Stimulated activated effector memory CD8-positive, alpha-beta T cell treated with anti-CD3 and anti-CD28 coated beads, Interleukin-12 subunit alpha, Interleukin-12 subunit beta, amount 100 ng/mL, for 72 hours (primary cell): ENCODE measurements at regions not wholly inside any gene's neighbourhood (a gene's known extent, or its start where the extent isn't known, plus 50 kb on each side); places are given as distances from the start of the nearest gene placed in this dataset.

Source experiments
- ATAC-seq: fragments of 150-1000 bp; cut with Tn5 transposase; 2 replicates; pipeline ENCODE4 v1.10.0; 2021
- DNase-seq, 2 donors: peaks; one replicate each; pipeline ENCODE4 v3.0.0; 2021 to 2022; ENCODE audit warnings: low spot score in 2 of 2
- H3K27ac Mint-ChIP-seq: one replicate; pipeline ENCODE4 v1.8.0; 2022; ENCODE audit warnings: mild to moderate bottlenecking, mixed read lengths
- H3K36me3 Mint-ChIP-seq: one replicate; pipeline ENCODE4 v1.8.0; 2022; ENCODE audit warnings: mild to moderate bottlenecking, mixed read lengths
- H3K4me1 Mint-ChIP-seq: one replicate; pipeline ENCODE4 v1.8.0; 2022; ENCODE audit warnings: mixed read lengths
- H3K4me3 Mint-ChIP-seq: one replicate; pipeline ENCODE4 v1.8.0; 2022; ENCODE audit warnings: mild to moderate bottlenecking, mixed read lengths
- H3K9me3 Mint-ChIP-seq: one replicate; pipeline ENCODE4 v1.8.0; 2022; ENCODE audit warnings: mixed read lengths

DNA sequence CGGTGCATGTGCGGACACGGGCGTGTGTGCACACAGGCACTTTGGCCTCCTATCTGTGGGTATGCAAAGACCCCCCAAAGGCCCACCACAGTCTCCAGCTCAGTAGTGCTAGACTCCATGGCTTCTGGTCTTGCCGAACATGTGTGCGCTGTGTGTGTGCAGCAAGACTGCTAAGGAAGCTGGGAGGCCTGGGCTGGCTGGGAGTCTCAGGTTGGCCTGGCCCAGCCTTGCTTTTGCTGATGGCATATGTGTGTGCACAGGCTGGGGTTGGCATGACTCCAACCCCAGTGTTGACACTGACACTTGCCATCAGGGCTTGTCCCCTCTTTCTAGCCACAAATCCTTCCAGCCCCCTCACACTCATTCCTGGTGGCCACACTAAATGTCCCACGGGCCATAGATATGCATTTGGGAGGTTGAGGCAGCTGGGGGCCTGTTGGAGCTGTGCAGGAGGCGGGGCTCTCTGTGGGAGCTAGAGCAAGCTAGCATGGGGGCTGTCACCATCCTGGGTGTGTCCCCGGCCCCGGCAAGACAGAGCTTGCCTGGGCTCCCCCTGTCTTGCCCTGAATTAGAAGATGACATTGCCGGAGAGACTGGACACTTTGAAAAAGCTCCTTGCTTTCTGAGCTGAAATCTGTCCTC is 60.9 kb upstream of the NECTIN1 start:
- ATAC-seq (no peak), DNase-seq (no peak)
- H3K36me3 Mint-ChIP-seq: no peaks in the 10 kb centered on the region
- no peaks in the 10 kb centered on the region for H3K4me1 Mint-ChIP-seq
- H3K4me3 Mint-ChIP-seq: no peak overlapping the region
- no peaks in the 10 kb centered on the region for H3K9me3 Mint-ChIP-seq
- no peak overlapping the region for H3K27ac Mint-ChIP-seq

DNA sequence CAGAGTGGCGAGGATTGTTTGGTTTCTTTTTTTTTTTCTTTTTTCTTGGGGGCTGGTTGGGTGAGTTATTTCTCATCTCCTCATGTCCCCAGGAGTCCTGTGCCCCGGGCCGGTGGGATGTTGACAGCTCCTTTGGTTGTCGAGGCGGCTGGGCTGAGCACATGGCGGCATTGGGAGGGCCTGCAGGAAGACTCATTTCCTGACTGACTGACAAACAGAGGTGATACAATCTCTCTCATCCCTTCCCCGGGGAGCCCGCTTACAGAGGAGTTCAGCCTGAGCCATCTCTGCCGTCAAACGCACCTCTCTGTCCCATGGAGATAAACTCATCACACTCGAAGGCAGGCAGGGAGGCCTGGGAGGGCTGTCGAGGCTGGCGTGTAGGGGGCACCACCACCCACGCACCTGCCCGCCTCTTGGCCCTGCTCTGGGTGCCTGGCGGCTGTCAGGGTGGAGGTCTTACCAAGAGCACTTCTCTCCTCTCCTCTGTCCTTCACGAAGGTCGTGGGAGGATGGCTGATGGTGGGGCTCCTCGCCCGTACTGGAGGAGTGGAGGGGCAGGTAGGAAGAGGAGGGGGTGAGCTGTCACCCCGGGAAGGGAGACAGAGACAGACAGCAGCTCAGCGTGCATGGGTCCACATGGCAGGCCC is 60.0 kb upstream of the NECTIN1 start:
- Mint-ChIP-seq H3K27ac (no peak overlapping the region), H3K4me1 (no peaks in the 10 kb centered on the region), H3K4me3 (no peak overlapping the region), H3K9me3 (no peaks in the 10 kb centered on the region), H3K36me3 (no peaks in the 10 kb centered on the region)
- DNase-seq (no peak), ATAC-seq (no peak)

DNA sequence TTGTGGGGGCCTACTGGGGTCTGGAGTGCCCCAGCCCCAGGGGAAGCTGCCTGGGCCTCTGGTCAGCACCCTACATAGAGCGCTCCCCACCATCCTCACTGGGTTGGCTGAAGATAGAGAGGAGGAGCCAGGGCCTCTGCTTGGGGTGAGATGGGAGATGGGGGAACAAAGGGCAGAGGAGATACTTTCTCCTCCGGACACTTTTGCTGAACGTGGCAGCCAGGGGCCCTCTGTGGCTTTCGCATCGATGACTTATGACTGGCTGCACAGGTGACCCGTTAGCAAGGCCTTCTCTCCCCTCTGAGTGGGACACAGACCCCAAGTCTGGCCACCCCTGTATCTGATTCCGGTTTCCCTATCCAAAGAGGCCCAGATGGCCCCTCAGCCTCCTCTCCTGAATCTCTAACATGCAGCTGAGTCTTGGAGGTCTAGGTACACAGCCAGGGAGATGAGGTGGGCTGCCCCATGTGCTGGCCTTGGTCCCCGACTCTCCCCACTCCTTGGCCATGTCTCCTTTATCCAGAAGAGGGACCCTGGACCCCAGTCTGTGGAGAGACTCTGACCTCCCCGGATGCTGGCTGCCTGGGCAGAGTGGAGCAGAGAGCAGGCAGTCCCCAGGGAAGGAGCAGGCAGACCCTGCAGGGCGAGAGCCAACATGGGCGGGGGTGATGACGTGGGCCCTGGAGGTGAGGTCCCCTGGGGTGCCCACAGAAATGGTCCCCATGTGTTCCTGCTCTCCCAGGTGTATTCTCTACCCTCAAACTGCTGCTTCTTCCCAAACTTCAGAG is 59.3 kb upstream of the NECTIN1 start:
- H3K4me1 Mint-ChIP-seq: no peaks in the 10 kb centered on the region
- no peak overlapping the region for H3K4me3 Mint-ChIP-seq
- DNase-seq (no peak), ATAC-seq (no peak)
- H3K9me3 Mint-ChIP-seq: no peaks in the 10 kb centered on the region
- no peak overlapping the region for H3K27ac Mint-ChIP-seq
- H3K36me3 Mint-ChIP-seq: no peaks in the 10 kb centered on the region

GRCh38 chr11:119787074-119787461 is 58.1 kb upstream of the NECTIN1 start:
- H3K27ac Mint-ChIP-seq: no peak overlapping the region
- DNase-seq (no peak), ATAC-seq (no peak)
- no peaks in the 10 kb centered on the region for H3K36me3 Mint-ChIP-seq
- H3K9me3 Mint-ChIP-seq: no peaks in the 10 kb centered on the region
- no peaks in the 10 kb centered on the region for H3K4me1 Mint-ChIP-seq
- no peak overlapping the region for H3K4me3 Mint-ChIP-seq

- Mint-ChIP-seq H3K27ac (no peak overlapping the region), H3K4me1 (no peaks in the 10 kb centered on the region), H3K9me3 (no peaks in the 10 kb centered on the region), H3K4me3 (no peak overlapping the region), H3K36me3 (no peaks in the 10 kb centered on the region)
- DNase-seq (no peak), ATAC-seq (no peak)
Observed at GRCh38 chr11:119786431-119787073, 57.6 kb upstream of the NECTIN1 start.

DNA sequence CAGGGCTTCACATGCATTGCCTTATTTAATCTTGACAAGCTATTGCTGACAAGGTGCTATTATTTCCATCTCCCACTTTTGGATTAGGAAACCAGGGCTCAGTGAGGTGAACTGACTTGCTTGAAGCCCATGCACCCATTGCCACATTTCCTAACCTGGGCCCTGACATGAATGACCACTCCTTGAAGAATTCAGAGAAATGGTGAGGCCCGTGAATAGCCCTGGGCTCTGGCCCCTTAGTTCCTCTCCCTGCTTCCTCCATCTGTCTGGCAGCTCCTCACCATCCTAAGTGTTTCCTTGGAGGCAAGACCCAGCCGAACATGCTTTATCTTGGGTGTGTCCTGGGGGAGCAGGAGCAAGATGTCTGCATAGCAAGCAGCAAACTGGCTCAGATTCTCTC is 56.1 kb upstream of the NECTIN1 start:
- Mint-ChIP-seq H3K4me3 (no peak overlapping the region), H3K9me3 (no peaks in the 10 kb centered on the region), H3K4me1 (no peaks in the 10 kb centered on the region), H3K27ac (no peak overlapping the region), H3K36me3 (no peaks in the 10 kb centered on the region)
- DNase-seq (no peak), ATAC-seq (no peak)

DNA sequence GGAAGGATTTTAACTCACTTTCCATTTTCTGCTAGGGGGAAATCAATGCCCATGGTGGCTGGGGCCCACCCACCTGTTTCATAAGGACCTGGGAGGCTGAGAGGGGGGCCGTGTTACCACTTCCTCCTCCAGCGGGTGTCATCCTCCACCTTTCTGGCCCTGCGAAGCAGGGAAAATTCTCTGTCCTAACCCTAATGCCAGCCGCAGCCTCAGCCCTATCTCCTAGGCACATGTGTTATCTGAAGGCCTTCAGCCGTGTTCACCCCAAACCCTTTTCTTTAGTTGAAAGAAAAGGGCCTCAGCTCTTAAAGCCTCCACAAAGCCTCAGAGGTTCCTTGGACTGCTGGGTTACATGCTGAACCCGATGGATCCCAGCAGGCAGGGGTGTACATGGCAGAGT is 55.4 kb upstream of the NECTIN1 start:
- no peak overlapping the region for H3K4me3 Mint-ChIP-seq

DNA sequence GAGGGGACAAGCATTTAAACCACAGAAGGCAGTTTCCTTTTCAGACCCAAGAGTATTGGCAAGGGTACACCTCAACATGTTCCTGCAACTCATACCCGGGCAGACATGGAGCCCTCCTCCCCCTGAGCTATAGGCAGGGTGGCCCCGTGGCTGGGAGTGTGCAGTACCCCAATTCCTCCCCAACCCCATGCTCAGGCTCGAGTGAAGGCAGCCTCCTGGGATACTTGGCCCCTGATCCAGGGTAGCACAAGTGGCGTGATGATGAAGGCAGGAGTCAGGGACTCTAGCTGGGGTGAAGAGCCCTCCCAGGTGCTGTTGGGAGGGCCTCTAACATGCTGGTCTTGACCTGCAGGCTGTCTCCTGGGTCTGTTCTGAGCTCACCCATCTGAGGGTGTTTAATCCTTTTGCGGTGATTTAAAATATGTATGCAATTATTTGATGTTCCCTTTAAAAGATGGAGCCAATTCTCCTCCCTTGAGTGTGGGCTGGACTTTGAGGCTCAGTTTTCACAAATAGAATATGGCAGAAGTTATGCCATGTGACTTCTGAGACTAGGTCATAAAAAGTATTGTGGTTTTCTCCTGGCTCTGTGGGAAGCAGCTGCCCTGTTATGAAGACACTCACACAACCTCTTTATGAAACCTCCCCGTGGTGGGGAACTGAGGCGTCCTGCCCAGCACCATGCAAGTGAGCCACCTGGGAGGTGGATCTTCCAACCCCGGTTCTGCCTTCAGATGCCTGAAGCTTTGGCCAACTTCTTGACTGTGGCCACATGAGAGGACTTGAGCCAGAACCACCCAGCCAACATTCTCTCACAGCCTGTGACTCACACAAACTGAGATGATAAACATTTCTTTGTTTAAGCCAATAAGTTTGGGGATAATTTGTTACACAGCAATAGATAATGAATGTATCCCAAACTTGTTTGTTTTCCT is 54.7 kb upstream of the NECTIN1 start:
- H3K4me3 Mint-ChIP-seq: no peak overlapping the region
- no peak overlapping the region for H3K27ac Mint-ChIP-seq
- no peak for ATAC-seq
- H3K9me3 Mint-ChIP-seq: no peaks in the 10 kb centered on the region
- H3K36me3 Mint-ChIP-seq: no peaks in the 10 kb centered on the region
- no peak for DNase-seq
- H3K4me1 Mint-ChIP-seq: no peaks in the 10 kb centered on the region

More for the DNA sequence above, 55.4 kb upstream of the NECTIN1 start:
- Mint-ChIP-seq H3K4me1 (no peaks in the 10 kb centered on the region), H3K36me3 (no peaks in the 10 kb centered on the region), H3K27ac (no peak overlapping the region), H3K9me3 (no peaks in the 10 kb centered on the region)
- DNase-seq: no peak
- no peak for ATAC-seq

- Mint-ChIP-seq H3K4me1 (no peaks in the 10 kb centered on the region), H3K27ac (no peak overlapping the region), H3K9me3 (no peaks in the 10 kb centered on the region), H3K4me3 (no peak overlapping the region), H3K36me3 (no peaks in the 10 kb centered on the region)
- ATAC-seq (no peak), DNase-seq (no peak)
Observed at GRCh38 chr11:119782739-119783072, 53.7 kb upstream of the NECTIN1 start.

- Mint-ChIP-seq H3K9me3 (no peaks in the 10 kb centered on the region), H3K4me3 (no peak overlapping the region), H3K4me1 (no peaks in the 10 kb centered on the region), H3K27ac (no peak overlapping the region), H3K36me3 (no peaks in the 10 kb centered on the region)
- no peak for ATAC-seq
- no peak for DNase-seq
Observed at GRCh38 chr11:119782006-119782738, 53.2 kb upstream of the NECTIN1 start.

GRCh38 chr11:119780222-119780953 is 51.4 kb upstream of the NECTIN1 start:
- no peak for DNase-seq
- ATAC-seq: no peak
- no peaks in the 10 kb centered on the region for H3K9me3 Mint-ChIP-seq
- H3K36me3 Mint-ChIP-seq: no peaks in the 10 kb centered on the region
- no peak overlapping the region for H3K27ac Mint-ChIP-seq
- H3K4me1 Mint-ChIP-seq: no peaks in the 10 kb centered on the region
- no peak overlapping the region for H3K4me3 Mint-ChIP-seq

GRCh38 chr11:119779195-119780071 is 50.4 kb upstream of the NECTIN1 start:
- no peaks in the 10 kb centered on the region for H3K36me3 Mint-ChIP-seq
- H3K27ac Mint-ChIP-seq: no peak overlapping the region
- no peaks in the 10 kb centered on the region for H3K4me1 Mint-ChIP-seq
- no peaks in the 10 kb centered on the region for H3K9me3 Mint-ChIP-seq
- no peak for DNase-seq
- ATAC-seq: no peak
- no peak overlapping the region for H3K4me3 Mint-ChIP-seq
